SU-DHL-6 (cell line): ENCODE measurements at regions not wholly inside any gene's neighbourhood (a gene's known extent, or its start where the extent isn't known, plus 50 kb on each side); places are given as distances from the start of the nearest gene placed in this dataset.

Experiments used
- CTCF ChIP-seq: fragments of 200-600 bp; sonication (generic); IDR thresholded peaks from one replicate; pipeline ENCODE4 v1.5.1; 2017; ENCODE audit warnings: antibody characterized with exemption, mild to moderate bottlenecking, low read length, moderate library complexity; ENCODE audit not compliant: insufficient read depth, poor library complexity, severe bottlenecking
- EZH2phosphoT487 ChIP-seq: fragments of 200-600 bp; sonication (generic), shearing (Covaris generic); conservative IDR thresholded peaks from 2 replicates; pipeline ENCODE4 v1.6.1; 2018; ENCODE audit warnings: mild to moderate bottlenecking, antibody characterized with exemption, low read length, moderate library complexity, mixed read lengths

- TF ChIP-seq CTCF = no peak
- no peak for TF ChIP-seq EZH2phosphoT487
Observed at GRCh38 chr4:188287169-188287894, 148.1 kb downstream of the TRIML1 start.
